Ectodermal cell (in vitro differentiated cells): ENCODE measurements at regions not wholly inside any gene's neighbourhood (a gene's known extent, or its start where the extent isn't known, plus 50 kb on each side); places are given as distances from the start of the nearest gene placed in this dataset.

Source experiments
- H3K27ac ChIP-seq: 2 replicates; pipeline ENCODE4 v1.7.0; 2013; ENCODE audit warnings: mild to moderate bottlenecking, low read depth, low read length; ENCODE audit not compliant: insufficient read depth, poor library complexity, severe bottlenecking
- H3K27me3 ChIP-seq: 2 replicates; pipeline ENCODE4 v1.7.0; 2013; ENCODE audit warnings: mild to moderate bottlenecking, low read length; ENCODE audit not compliant: insufficient read depth, control insufficient read depth, poor library complexity, severe bottlenecking
- H3K36me3 ChIP-seq: one replicate; pipeline ENCODE4 v1.7.0; 2013; ENCODE audit warnings: low read length; ENCODE audit not compliant: control insufficient read depth, insufficient read depth
- H3K4me1 ChIP-seq: one replicate; pipeline ENCODE4 v1.7.0; 2013; ENCODE audit warnings: low read length; ENCODE audit not compliant: control insufficient read depth, insufficient read depth
- H3K4me3 ChIP-seq: 2 replicates; pipeline ENCODE4 v1.7.0; 2013; ENCODE audit warnings: low read depth, low read length, control low read depth; ENCODE audit not compliant: insufficient read depth
- H3K9me3 ChIP-seq: 2 replicates; pipeline ENCODE4 v1.7.0; 2013; ENCODE audit warnings: mild to moderate bottlenecking, low read length, moderate library complexity; ENCODE audit not compliant: control insufficient read depth
- WGBS, 2 experiments: methylation state at CpG; one replicate each; pipeline ENCODE4 v1.1.7; 2013; ENCODE audit warnings: missing lambda C conversion rate in 2 of 2; 5-methylcytosine and 5-hydroxymethylcytosine counted together

DNA sequence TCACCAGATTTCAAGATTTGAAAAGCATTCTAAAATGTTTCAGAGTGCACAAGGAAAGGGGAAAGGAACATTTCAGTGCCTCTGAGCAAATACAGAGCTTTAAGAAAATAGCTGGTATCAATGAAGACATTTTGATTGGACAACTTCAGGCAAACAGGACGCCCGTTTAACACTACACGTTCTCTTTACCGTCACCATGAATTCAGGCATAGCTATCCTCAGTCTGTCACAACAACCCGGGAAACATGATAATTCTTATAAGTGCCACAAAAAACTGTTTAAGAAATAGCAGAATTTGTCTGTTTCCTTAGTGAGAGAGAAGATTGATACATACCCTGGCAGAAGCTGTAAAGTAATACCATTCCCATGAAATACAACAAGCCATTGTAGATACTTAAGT lies 392.4 kb upstream of the PDE4D start:
- WGBS, 2 experiments, result 94 to 98% methylated on average over 5 of the region's 5 CpGs
- Histone ChIP-seq H3K9me3 (no peaks in the 10 kb centered on the region), H3K27me3 (no peaks in the 10 kb centered on the region), H3K4me3 (no peak overlapping the region), H3K4me1 (no peaks in the 10 kb centered on the region), H3K27ac (no peak overlapping the region), H3K36me3 (no peaks in the 10 kb centered on the region)

DNA sequence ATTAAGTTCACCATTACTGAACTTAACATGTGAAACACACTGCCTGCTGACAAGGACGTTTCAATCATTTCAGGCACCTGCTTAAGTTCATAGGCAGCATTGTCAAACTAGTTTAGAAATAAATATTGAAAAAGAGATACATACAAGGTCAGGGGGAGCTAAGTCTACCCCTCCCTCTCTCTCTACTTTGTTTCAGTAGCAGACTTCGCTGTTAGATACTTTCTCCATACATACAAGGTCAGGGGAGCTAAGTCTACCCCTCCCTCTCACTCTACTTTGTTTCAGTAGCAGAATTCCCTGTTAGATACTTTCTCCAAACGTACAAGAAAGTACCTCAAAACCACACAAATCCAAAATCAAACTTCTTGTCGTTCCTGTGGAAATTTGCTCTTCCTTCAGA lies 387.4 kb upstream of the PDE4D start:
- WGBS, 2 experiments, result 80 to 81% methylated on average over 4 of the region's 4 CpGs
- H3K27ac ChIP-seq, result no peak overlapping the region
- no peaks in the 10 kb centered on the region for H3K36me3 ChIP-seq
- H3K9me3 ChIP-seq, result no peaks in the 10 kb centered on the region
- no peaks in the 10 kb centered on the region for H3K4me1 ChIP-seq
- no peaks in the 10 kb centered on the region for H3K27me3 ChIP-seq
- H3K4me3 ChIP-seq, result no peak overlapping the region

DNA sequence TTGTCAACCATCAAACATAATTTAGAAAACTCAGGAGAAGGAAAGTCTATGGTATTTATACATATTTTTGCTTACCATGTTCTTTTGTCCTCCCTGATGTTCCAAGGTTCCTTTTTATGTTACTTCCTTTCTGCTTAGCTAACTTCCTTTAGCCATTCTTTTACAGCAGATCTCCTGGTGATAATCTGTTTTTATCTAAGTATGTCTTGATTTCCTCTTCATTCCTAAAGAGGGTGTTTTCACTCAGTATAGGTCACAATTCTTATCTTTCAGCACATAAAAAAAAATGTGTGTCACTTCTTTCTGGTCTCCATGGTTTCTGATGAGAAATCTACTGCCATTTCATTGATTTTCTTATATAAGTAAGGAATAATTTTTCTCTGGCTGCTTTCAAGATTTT lies 384.4 kb upstream of the PDE4D start:
- no peak overlapping the region for H3K27ac ChIP-seq
- H3K36me3 ChIP-seq, result no peaks in the 10 kb centered on the region
- H3K4me1 ChIP-seq, result no peaks in the 10 kb centered on the region
- no peaks in the 10 kb centered on the region for H3K9me3 ChIP-seq
- no peak overlapping the region for H3K4me3 ChIP-seq
- no peaks in the 10 kb centered on the region for H3K27me3 ChIP-seq

DNA sequence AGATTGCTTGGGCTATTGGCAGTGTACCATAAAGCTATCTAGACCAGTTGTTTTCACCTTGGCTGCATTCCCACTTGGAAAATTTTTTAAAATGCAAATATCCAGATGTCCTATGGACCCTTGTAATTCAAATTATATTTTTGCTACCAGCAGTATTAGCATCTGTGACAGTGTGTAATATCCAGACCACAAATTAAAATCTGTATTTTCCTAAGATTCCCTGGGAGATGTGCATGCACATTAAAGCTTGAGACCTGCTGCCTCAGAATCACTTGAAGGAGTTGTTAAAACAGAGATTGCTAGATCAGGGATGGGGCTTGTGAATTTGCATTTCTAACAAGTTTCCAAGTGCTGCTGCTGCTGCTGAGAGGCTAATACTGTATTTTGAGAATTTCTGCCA lies 381.2 kb upstream of the PDE4D start:
- Histone ChIP-seq H3K9me3 (no peaks in the 10 kb centered on the region), H3K27ac (no peak overlapping the region), H3K36me3 (no peaks in the 10 kb centered on the region), H3K4me1 (no peaks in the 10 kb centered on the region), H3K4me3 (no peak overlapping the region), H3K27me3 (no peaks in the 10 kb centered on the region)

DNA sequence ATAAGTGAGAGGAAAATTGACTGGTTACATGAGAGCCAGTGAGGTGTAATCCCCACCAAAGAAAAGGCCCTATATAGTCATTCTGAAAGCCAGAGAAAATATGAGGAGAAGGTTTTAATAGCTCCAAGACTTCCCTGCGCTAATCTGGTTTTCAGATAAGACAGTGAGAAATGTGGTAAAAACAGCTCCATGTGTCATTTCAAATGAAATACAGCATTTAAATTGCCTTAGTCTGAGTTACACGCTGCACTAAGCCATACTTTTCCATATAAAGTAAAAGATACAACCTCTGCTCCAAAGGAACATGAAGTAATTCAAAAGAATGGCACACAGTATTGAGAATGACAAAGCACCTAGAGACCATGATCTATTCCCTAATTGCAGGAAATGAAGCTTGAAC lies 378.0 kb upstream of the PDE4D start:
- Histone ChIP-seq H3K36me3 (no peaks in the 10 kb centered on the region), H3K27me3 (no peaks in the 10 kb centered on the region), H3K27ac (no peak overlapping the region), H3K4me1 (no peaks in the 10 kb centered on the region), H3K4me3 (no peak overlapping the region), H3K9me3 (no peaks in the 10 kb centered on the region)
- WGBS, 2 experiments, result 90 to 97% methylated on average over 2 of the region's 2 CpGs

DNA sequence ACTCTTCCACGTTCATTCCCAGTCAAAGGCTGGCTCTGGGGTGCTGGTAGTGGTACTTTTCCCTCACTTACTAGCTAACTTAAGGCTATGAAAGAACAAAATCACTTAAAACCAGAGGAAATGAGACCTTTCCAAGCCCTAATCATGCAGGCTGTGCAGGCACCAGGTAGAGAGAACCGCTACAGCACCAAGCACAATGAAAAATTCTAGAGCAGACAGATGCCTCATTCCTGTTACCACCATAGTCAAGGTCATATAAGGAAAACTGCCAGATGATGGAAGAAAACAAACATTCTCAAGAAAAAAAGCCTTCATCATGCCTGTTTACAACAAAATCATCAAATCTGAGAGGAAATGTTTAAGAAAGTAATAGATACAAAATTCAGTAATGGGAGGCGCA lies 374.4 kb upstream of the PDE4D start:
- 96 to 99% methylated on average over 3 of the region's 3 CpGs for WGBS, 2 experiments
- Histone ChIP-seq H3K4me1 (no peaks in the 10 kb centered on the region), H3K4me3 (no peak overlapping the region), H3K27ac (no peak overlapping the region), H3K9me3 (no peaks in the 10 kb centered on the region), H3K36me3 (no peaks in the 10 kb centered on the region), H3K27me3 (no peaks in the 10 kb centered on the region)

DNA sequence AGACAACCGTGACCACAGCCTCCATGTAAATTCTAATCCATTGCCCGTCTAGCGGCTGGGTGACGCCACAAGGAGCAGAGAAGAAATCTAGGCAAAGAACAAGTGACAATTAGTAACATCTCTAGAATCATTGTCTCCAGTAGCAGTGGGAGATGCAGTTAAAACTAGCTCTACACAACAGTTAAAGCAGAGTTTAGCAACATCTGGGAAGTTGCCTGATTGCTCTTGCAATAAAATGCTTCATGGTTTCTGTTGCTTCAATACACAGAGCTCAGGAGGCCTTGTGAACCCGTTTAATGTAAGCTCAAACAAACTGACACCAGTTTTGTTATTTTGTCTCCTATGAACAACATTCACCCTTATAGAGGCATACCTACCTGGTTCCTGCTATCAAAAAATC lies 369.8 kb upstream of the PDE4D start:
- WGBS, 2 experiments, result 94% methylated on average over 5 of the region's 5 CpGs
- Histone ChIP-seq H3K4me3 (no peak overlapping the region), H3K27me3 (no peaks in the 10 kb centered on the region), H3K27ac (no peak overlapping the region), H3K36me3 (no peaks in the 10 kb centered on the region), H3K9me3 (no peaks in the 10 kb centered on the region), H3K4me1 (no peaks in the 10 kb centered on the region)

DNA sequence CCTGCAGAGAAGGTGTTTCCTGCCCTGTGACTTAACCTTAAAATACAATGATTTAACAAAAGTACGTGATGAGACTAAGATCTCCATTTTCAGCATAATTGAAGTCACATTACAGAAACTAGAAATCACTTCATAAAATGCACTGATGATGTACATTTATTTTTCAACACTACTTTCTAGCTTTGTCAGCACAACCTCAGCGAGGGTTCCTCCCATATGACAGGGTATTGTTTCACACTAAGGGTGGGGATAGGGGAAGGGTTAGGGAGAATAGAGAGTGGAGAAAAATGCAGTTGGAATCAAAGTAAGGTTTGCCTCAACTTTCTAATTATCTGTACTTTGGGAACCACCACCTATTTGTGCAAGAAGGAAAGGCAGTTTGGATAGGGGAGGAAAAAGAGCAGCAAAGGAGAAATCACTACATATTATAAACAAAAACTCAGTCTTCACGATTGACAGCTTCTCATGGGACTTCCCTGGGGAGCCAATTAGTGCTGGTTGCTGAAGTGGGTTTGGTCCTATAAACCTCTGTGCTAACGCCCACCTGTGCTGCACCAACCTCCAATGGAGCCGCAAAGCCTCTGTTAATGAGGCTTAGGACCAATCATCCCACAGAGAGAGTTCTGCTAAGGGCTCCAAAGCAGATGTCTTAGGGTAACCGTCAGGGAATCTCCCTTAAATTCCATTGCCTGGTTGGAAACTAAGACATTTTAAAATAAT lies 369.2 kb upstream of the PDE4D start:
- H3K4me3 ChIP-seq, result no peak overlapping the region
- no peaks in the 10 kb centered on the region for H3K4me1 ChIP-seq
- no peaks in the 10 kb centered on the region for H3K27me3 ChIP-seq
- H3K36me3 ChIP-seq, result no peaks in the 10 kb centered on the region
- H3K9me3 ChIP-seq, result no peaks in the 10 kb centered on the region
- no peak overlapping the region for H3K27ac ChIP-seq
- 78 to 81% methylated on average over 6 of the region's 6 CpGs for WGBS, 2 experiments

DNA sequence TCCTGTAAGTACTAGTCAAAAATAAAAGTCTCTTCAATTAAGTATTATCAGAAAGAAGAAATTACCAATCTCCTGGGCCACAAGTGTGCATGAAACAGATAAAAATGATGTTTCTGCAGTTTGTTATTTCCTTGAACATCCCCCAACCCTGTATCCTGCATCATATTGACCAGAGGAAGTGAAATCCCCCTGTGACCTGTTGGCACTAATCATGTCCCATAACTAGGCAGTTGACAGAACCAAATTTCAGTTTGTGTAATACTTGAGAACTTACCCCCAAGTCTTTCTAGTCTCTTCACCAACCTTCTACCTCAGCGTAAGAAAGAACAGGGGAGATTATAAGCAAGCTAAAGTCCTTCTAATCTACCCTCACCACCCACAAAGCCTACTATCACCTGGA lies 368.2 kb upstream of the PDE4D start:
- H3K4me1 ChIP-seq, result no peaks in the 10 kb centered on the region
- H3K27ac ChIP-seq, result no peak overlapping the region
- H3K9me3 ChIP-seq, result no peaks in the 10 kb centered on the region
- H3K36me3 ChIP-seq, result no peaks in the 10 kb centered on the region
- no peak overlapping the region for H3K4me3 ChIP-seq
- 83 to 97% methylated on average over 1 of the region's 1 CpG for WGBS, 2 experiments
- no peaks in the 10 kb centered on the region for H3K27me3 ChIP-seq

DNA sequence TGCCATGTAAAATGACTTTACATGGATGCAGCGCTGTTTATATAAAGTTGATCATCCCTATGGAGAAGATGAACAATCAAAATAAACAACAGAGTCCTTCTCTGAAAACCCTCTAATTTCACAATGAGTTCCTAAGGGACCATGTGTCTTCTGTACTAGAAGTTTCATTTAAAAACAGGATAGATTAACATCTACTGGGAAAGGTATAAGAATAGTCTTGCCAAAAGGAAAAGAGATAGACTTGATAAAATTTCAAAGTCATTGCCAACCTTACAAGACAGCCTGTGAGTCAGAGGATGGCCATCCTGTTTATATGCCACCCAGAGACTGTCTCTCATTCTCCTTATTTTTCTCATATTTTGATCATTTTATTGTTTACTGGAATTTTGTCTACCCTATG lies 367.1 kb upstream of the PDE4D start:
- Histone ChIP-seq H3K4me1 (no peaks in the 10 kb centered on the region), H3K9me3 (no peaks in the 10 kb centered on the region), H3K4me3 (no peak overlapping the region), H3K27ac (no peak overlapping the region), H3K27me3 (no peaks in the 10 kb centered on the region), H3K36me3 (no peaks in the 10 kb centered on the region)
- WGBS, 2 experiments, result 89 to 93% methylated on average over 1 of the region's 1 CpG

DNA sequence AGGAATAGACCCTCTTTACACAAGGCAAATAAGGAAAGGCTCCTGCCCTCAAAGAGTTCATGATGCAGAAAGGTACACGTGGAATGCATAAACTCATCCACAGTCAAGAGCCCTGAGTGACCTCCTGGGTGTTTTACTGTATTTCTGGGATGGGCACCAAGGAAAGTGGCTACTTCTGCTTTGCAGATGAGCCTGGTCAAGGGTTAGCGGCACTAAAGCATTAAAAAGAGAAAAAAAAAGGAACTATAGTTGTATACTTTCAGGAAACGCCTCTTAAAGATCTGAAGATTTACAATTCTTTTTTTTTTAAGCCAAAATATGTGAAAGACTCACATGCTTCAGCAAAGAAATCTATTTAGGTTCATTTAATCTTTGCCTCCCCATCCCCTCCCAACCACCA lies 366.2 kb upstream of the PDE4D start:
- H3K27ac ChIP-seq, result no peak overlapping the region
- no peaks in the 10 kb centered on the region for H3K36me3 ChIP-seq
- no peak overlapping the region for H3K4me3 ChIP-seq
- H3K9me3 ChIP-seq, result no peaks in the 10 kb centered on the region
- WGBS, 2 experiments, result 89 to 93% methylated on average over 3 of the region's 3 CpGs
- H3K27me3 ChIP-seq, result no peaks in the 10 kb centered on the region
- H3K4me1 ChIP-seq, result no peaks in the 10 kb centered on the region
